ENCODE measurements at regions not wholly inside any gene's neighbourhood (a gene's known extent, or its start where the extent isn't known, plus 50 kb on each side); places are given as distances from the start of the nearest gene placed in this dataset.

- Histone ChIP-seq H3K4me1 (ENCODE audit: insufficient read depth, low read length, poor library complexity, severe bottlenecking) (no peaks in the 10 kb centered on the region), H3K27ac (ENCODE audit: low read depth, low read length, poor library complexity, severe bottlenecking) (no peak overlapping the region), H3K9me3 (ENCODE audit: low read depth, low read length, poor library complexity, severe bottlenecking) (no peaks in the 10 kb centered on the region), H3K27me3 (replicated peaks; ENCODE audit: insufficient read depth, low read depth, low read length, poor library complexity) (no peaks in the 10 kb centered on the region), H3K4me3 (ENCODE audit: low read depth, low read length, poor library complexity, severe bottlenecking) (no peak overlapping the region), H3K36me3 (ENCODE audit: insufficient read depth, low read length, poor library complexity, severe bottlenecking) (no peaks in the 10 kb centered on the region)
- TF ChIP-seq CTCF (conservative IDR thresholded peaks at IDR 0.05; ENCODE audit: low read depth, low read length), result no peak
- no peak for TF ChIP-seq EZH2 (IDR thresholded peaks at IDR 0.05; ENCODE audit: borderline replicate concordance, low read depth, low read length, poor library complexity, severe bottlenecking)
- CTCF ChIA-PET, result no interaction called here
- no TSS peak for BruUV-seq (replicated peaks)
- POLR2A ChIA-PET (ENCODE audit: low non-redundant PET), result no interaction called here
- intact Hi-C loops (cut with micrococcal nuclease; ENCODE audit: unreplicated experiment), result no loop called here
- DNase-seq (ENCODE audit: low spot score), result no peak
Measured at GRCh38 chr10:63735305-63735704, 214.1 kb downstream of the REEP3 start.

- POLR2A ChIA-PET (ENCODE audit: low non-redundant PET), result no interaction called here
- BruUV-seq (replicated peaks), result no TSS peak
- Histone ChIP-seq H3K36me3 (ENCODE audit: insufficient read depth, low read length, poor library complexity, severe bottlenecking) (no peaks in the 10 kb centered on the region), H3K4me1 (ENCODE audit: insufficient read depth, low read length, poor library complexity, severe bottlenecking) (no peaks in the 10 kb centered on the region), H3K4me3 (ENCODE audit: low read depth, low read length, poor library complexity, severe bottlenecking) (no peak overlapping the region), H3K27me3 (replicated peaks; ENCODE audit: insufficient read depth, low read depth, low read length, poor library complexity) (no peaks in the 10 kb centered on the region), H3K27ac (ENCODE audit: low read depth, low read length, poor library complexity, severe bottlenecking) (no peak overlapping the region), H3K9me3 (ENCODE audit: low read depth, low read length, poor library complexity, severe bottlenecking) (no peaks in the 10 kb centered on the region)
- intact Hi-C loops (cut with micrococcal nuclease; ENCODE audit: unreplicated experiment), result no loop called here
- no peak for DNase-seq (ENCODE audit: low spot score)
- no peak for TF ChIP-seq CTCF (conservative IDR thresholded peaks at IDR 0.05; ENCODE audit: low read depth, low read length)
- TF ChIP-seq EZH2 (IDR thresholded peaks at IDR 0.05; ENCODE audit: borderline replicate concordance, low read depth, low read length, poor library complexity, severe bottlenecking), result no peak
- CTCF ChIA-PET, result no interaction called here
Measured at GRCh38 chr10:63738410-63738809, 217.2 kb downstream of the REEP3 start.

- ChIA-PET CTCF (no interaction called here), POLR2A (ENCODE audit: low non-redundant PET) (no interaction called here)
- H3K27me3 ChIP-seq (replicated peaks; ENCODE audit: insufficient read depth, low read depth, low read length, poor library complexity), result no peaks in the 10 kb centered on the region
- TF ChIP-seq EZH2 (IDR thresholded peaks at IDR 0.05; ENCODE audit: borderline replicate concordance, low read depth, low read length, poor library complexity, severe bottlenecking) (no peak), CTCF (conservative IDR thresholded peaks at IDR 0.05; ENCODE audit: low read depth, low read length) (no peak)
- H3K9me3 ChIP-seq (ENCODE audit: low read depth, low read length, poor library complexity, severe bottlenecking), result no peaks in the 10 kb centered on the region
- intact Hi-C loops (cut with micrococcal nuclease; ENCODE audit: unreplicated experiment), result no loop called here
- H3K36me3 ChIP-seq (ENCODE audit: insufficient read depth, low read length, poor library complexity, severe bottlenecking), result no peaks in the 10 kb centered on the region
- no TSS peak for BruUV-seq (replicated peaks)
- H3K27ac ChIP-seq (ENCODE audit: low read depth, low read length, poor library complexity, severe bottlenecking), result no peak overlapping the region
- no peaks in the 10 kb centered on the region for H3K4me1 ChIP-seq (ENCODE audit: insufficient read depth, low read length, poor library complexity, severe bottlenecking)
- DNase-seq (ENCODE audit: low spot score), result no peak
- H3K4me3 ChIP-seq (ENCODE audit: low read depth, low read length, poor library complexity, severe bottlenecking), result no peak overlapping the region
Measured at GRCh38 chr10:63744060-63744941, 223.1 kb downstream of the REEP3 start.

Data from A673 (cell line).